Prostate gland (tissue), 2 donors: ENCODE measurements at regions not wholly inside any gene's neighbourhood (a gene's known extent, or its start where the extent isn't known, plus 50 kb on each side); places are given as distances from the start of the nearest gene placed in this dataset.

Experiments
- CTCF ChIP-seq, 4 experiments: fragments of 200-600 bp in 2 of 4; fragments of 450-650 bp in 2 of 4; sonication (generic) in 2 of 4; IDR thresholded peaks; 1 replicate in 3 of 4; 2 replicates in 1 of 4; pipeline ENCODE4 v1.5.1; 2016 to 2019; ENCODE audit warnings: antibody characterized with exemption in 4 of 4, mild to moderate bottlenecking in 2 of 4, moderate library complexity in 2 of 4
- POLR2A ChIP-seq: fragments of 450-650 bp; IDR thresholded peaks from one replicate; pipeline ENCODE4 v1.6.1; 2016; ENCODE audit warnings: antibody characterized with exemption, mild to moderate bottlenecking

GRCh38 chr20:11064946-11065345 is 391.1 kb upstream of the JAG1 start:
- TF ChIP-seq POLR2A: no peak
- no peak for TF ChIP-seq CTCF (IDR thresholded peaks at IDR 0.05)
